NCI-H526 treated with DMSO at 0.1 percent for 48 hours (cell line): ENCODE measurements at regions not wholly inside any gene's neighbourhood (a gene's known extent, or its start where the extent isn't known, plus 50 kb on each side); places are given as distances from the start of the nearest gene placed in this dataset.

ENCODE experiments used
- DNase-seq: peaks from one replicate; lab custom pipeline; 2025; lab: John Stamatoyannopoulos, UW

GRCh38 chr5:88364991-88365390, 96.3 kb upstream of the TMEM161B start:
- DNase-seq: no peak

- no peak for DNase-seq
Measured at GRCh38 chr5:88355490-88356050, 86.9 kb upstream of the TMEM161B start.

- no peak for DNase-seq
Measured at GRCh38 chr5:88325868-88326267, 57.2 kb upstream of the TMEM161B start.

- no peak for DNase-seq
Measured at GRCh38 chr5:88322785-88323184, 54.1 kb upstream of the TMEM161B start.
